ENCODE measurements at regions not wholly inside any gene's neighbourhood (a gene's known extent, or its start where the extent isn't known, plus 50 kb on each side); places are given as distances from the start of the nearest gene placed in this dataset.
"Not testable (repeated sequence)": the region's sequence is repeated elsewhere in the genome, so short reads cannot be mapped to it uniquely, and the experiment has no call there.

DNA sequence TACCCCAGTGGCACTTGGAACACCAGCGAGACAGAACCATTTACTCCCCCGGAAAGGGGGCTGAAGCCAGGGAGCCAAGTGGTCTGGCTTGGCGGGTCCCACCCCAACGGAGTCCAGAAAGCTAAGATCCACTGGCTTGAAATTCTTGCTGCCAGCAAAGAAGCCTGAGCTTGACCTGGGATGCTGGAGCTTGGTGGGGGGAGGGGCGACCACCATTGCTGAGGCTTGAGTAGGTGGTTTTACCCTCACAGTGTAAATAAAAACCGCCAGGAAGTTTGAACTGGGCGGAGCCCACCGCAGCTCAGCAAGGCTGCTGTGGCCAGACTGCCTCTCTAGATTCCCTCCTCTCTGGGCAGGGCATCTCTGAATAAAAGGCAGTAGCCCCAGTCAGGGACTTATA is 62.8 kb downstream of the RPS24 start:
- not testable (repeated sequence) for ATAC-seq

DNA sequence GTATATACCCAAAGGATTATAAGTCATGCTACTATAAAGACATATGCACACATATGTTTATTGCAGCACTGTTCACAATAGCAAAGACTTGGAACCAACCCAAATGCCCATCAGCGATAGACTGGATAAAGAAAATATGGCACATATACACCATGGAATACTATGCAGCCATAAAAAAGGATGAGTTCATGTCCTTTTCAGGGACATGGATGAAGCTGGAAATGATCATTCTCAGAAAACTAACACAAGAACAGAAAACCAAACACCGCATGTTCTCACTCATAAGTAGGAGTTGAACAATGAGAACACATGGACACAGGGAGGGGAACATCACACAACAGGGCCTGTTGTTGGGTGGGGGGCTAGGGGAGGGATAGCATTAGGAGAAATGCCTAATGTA is 68.9 kb downstream of the RPS24 start:
- ATAC-seq: not testable (repeated sequence)

DNA sequence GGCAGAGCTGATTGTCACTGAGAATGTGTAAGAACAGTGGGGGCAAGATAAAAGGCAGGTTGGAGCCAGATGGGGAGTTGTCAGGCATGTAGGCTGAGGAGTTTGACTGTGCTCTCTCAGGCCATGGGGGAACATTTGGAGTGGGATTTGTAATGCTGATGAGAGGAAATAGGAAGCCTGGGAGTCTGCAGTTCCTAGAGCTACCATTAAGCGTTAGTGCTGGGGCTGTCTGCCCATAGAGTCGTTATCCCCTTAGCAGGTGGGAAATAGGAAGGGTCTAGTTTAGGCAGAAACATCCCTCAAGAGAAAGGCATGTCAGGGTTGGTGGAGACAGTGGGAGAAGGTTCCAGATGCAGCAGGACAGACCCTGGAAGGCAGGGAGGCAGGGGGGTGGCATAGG is 75.5 kb downstream of the RPS24 start:
- ATAC-seq: no peak

DNA sequence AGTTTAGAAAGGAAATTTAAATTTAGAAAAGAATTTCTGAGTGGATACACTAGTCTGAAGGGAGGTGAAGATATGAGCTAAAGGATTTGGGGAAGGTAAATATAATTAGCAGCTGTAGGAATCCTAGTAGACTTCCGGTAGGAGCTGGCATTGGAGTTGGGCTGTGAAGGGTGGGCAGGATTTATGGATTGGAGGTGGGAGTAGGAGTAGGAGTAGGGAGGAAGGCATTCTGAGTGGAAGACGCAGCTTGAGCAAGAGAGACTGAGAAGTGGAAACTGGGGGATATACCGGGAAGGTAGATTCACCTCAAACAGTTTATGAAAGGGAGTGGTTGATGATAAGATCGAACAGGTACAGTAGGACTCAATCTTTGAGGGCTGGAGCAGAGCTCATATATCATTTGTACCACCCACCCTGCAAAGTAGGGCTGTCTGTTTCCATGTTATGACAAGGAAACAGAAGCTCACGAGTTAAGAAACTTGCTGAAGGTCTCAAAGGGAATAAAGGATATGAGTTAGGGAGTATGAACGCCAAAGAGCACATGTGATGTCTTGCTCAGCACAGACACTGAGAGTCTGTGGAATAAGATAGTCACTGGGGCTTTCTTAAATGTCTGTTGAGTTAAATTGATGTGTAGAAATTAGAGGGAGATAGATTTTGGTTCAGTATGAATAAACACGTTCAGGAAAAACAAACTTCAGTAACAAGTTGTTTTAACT is 81.6 kb downstream of the RPS24 start:
- no peak for ATAC-seq

DNA sequence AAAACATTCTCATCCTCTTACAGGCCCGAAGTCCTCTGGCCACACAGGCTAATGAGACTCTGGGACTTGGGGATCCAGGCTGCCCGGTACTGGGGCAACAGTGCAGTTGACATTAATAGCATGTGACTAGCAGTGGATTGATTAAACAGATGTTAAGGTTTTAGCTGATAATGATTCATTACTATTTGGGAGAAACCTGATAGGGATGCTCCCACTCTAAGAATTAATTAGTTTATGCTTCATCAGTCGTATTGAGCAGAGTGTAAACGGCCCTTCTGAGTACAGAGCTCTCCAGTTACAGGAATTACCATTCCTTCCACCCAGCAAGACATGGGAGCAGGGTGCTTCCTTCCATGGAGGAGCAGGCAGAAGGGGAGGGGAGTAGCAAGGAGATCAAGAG is 82.7 kb downstream of the RPS24 start:
- no peak for ATAC-seq

DNA sequence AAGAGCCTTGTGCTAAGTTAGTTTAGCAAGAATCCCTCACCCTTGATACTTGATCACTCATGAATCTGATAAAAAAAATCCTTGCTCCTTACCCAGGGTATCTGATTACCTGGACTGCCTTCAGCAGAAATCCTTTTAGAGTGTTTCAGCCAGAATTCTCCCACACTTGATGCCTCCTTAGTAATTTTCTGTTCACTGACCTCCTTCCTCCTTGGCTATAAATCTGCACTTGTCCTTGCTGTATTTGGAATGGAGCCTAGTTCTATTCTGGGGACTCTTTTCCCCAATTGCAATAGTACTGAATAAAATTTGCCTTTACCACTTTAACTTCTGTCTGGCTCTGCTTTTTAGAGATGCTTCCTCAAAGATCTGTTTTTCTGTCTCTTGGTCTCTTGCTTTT is 84.9 kb downstream of the RPS24 start:
- no peak for ATAC-seq

DNA sequence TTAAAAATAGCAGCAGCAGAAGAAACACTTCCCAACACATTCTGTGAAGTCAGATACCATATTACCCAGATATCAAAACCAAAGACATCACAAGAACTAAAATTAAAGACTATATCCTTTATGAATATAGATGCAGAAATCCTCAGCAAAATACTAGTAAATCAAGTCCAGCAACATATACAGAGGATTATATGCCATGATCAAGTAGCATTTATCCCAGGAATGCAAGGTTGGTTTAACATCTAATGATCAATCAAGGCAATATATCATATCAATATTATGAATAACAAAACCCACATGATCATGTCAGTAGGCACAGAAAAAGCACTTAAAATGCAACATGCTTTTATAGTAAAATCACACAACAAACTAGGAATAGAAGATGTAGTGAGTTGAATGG is 88.1 kb downstream of the RPS24 start:
- no peak for ATAC-seq

DNA sequence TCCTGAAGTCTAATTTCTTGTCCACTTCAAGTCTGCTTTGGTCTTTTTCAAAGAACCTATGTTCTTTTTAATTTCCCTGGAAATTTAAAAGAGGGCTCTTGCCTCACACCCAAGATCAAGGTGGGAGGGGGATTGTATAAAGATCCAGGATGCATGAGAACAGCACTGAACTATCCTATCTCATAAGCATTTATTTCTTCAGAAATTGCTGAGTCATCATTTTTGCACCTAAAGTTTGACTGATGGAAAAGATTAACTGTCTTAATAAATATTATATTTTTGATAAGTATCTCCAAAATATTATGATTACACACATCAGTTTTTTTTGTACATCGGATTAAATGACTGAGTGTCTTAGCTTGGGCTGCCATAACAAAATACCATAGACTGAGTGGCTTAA is 90.5 kb downstream of the RPS24 start:
- no peak for ATAC-seq

DNA sequence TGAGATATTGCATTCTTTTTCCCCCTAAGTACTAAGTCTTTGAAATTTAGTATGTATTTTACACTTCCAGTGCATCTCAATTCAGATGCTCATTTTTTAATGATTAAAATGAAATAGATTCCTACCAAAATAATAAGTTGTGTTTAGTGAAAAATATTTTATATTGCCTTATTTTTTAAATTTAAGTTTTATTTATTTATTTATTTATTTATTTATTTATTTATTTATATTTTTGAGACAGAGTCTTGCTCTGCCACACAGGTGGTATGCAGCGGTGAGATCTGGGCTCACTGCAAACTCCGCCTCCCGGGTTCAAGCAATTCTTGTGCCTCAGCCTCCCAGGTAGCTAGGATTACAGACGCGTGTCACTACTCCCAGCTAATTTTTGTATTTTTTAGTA is 95.5 kb downstream of the RPS24 start:
- ATAC-seq: no peak

DNA sequence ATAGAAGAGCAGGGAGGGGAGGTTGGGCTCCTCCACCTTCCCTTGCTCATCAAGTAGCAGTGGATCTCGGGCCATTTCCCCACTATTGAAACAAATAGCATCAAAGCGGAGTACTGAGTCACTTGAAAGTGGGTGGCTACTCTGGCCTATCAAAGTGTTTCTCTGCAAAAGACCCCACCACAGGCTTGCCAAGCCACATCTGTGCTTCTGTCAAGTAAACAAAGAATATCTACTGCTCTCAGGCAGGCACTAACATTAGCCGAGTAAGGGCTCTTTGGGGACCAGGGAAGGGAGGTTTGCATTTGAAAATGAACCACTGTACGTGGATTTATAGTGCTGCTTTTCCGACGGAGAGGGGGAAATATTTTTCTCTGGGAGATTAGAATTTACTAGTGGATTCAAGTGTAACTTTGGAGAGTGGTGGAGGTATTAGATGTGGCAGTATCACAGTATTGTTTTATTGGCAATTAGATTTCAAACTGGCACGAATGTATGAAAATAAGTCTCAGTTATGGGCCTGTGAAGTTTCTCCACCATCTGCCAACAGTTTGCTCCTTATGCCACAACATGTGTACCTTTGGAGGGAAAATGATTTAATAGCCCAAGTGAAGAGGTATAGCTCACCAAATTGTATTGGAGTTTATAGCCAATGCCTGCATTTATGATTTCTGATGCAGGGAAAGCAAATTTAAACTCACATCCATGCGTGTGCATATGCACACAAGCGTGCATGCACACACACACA is 97.5 kb downstream of the RPS24 start:
- no peak for ATAC-seq

DNA sequence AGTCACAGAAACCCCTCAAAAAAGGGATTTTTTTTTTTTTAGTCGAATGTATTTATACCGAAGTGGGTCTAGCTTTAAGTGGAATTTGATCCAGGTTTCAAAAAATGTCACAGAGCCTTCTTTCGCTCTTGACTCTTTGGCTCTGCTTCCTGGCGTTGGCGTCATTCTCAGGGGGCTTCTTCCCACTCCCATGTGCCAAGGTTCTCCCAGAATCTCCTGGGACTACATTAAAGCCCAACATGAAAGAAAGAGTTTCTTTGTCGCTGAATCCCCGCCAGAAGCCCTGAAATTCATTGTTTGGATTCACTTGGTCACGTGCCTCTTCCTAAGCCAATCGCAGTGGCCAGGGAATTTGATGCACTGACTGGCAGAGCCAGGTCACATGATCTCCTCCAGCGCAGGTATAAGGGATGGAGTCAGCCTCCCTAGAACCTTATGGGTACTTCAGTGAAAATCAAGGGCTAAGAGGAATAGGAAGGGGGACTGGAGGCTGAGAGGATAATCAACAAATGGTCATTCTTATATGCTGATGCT is 101.2 kb downstream of the RPS24 start:
- no peak for ATAC-seq

DNA sequence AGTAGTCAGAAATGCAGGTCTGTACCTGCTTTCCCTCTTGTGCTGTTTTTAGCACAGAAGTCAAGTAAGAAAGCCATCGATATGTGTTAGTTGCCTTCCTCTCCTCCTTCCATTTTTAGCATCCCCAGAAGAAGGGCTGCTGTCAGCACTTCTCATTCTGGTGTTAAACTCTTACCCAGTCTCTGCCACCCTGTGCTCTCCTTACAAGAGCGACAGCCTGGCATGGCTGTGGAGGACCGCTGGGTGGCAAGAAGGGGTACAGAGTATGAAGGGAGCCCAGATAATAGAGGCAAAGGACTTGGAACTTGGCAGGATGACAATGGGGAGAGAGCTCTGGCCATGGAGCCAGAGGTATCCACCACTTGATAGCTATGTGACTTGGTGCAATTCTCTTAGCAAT is 103.5 kb downstream of the RPS24 start:
- no peak for ATAC-seq

DNA sequence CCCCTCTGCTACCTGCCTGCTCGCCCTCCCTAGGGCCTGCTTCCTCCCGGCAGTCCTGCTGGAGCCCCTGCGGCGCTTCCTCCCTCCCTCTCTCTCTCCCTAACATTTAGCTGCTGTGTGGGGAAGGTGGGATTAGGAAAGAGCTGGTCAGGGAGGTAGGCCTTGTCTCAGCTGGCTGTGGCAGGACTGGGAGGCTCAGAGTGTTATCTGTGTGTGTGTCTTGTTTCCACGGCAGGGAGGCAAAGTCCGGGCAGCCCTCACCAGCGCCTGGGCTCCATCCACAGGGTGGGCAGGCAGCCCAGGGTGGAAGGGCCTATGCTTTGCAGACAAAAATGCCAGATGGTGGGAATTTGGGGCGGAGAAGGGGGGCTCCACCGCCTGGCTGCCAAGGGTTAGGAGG is 105.7 kb downstream of the RPS24 start:
- no peak for ATAC-seq

DNA sequence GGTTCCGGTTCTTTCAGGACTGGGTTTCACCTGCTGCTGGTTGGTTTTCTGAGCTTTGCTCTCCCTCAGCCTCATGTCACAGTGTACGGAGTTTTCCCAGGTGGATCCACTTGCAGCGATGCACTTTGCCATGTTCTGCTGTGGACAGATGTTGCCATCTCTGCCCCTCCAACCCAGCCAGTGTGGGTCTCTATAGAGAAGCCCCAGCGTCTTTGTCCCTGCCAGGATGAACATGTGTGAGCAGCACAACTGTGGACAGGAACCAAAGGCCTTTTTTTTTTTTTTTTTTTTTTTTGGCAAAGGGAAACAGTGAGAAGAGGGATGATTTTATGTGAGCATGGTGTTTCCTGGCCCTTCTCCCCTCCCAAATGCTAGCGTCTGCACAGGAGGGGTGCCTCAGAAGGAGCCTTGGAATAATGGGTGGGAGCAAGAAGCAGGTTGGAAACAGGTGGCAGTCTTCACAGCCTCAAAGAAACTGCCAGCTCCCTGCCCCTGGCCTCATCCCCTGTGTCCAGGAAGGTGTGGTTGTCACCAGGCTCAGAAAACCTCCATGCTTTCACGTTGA is 106.5 kb downstream of the RPS24 start:
- ATAC-seq: no peak

DNA sequence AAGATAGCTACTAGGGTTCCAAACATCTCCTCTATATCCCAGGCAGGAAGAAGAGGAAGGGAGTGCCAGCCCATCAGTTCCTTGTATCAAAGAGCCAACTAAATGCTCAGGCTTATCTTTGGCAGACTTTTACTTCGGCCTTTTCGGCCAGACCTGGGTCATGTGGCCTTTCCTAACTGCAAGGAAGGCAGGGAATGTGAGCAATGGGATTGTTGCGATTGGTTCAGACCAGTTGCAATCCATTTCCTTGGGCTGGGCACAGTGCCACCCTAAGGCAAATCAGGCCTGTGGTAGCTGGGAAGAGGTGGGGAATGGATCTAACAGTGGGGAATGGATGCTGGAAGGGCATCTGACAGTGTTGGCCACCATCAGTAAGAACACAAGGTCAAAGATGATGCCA is 109.9 kb downstream of the RPS24 start:
- ATAC-seq: no peak

DNA sequence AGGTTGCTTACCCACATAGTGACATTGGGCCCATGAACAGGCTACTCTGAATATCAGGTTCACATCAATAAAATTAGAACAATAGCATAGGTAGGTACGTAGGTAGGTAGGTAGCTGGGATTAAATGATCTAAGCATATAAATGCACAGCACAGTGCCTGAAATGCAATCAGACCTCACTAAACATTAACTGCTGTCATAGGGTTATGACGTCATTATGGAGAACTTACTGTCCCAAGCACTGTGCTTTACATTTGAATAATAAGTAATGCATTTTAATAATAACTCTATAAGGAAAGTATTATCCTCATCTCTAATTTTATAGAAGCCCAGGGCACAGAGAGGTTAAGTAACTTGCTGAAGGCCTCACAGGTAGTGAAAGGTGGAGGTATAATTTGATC is 112.5 kb downstream of the RPS24 start:
- ATAC-seq: no peak

DNA sequence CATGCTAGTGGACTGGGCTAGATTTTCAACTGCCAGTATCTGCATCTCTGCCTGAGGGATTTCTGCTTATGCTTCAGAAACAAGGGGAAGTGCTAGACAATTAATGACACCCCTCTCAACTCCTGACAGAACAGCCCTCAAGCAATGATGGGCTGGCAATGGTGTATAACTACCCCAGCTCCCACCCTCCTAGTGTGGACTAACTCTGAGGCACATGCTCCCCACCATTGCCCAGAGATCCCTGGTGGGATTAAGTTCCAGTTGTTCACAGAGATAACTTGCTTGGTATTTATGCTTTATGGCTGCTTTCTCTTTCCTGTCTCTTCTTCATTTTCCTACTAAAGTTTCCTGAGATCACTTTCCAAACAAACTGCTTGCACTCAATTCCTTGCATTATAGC is 113.5 kb downstream of the RPS24 start:
- no peak for ATAC-seq

DNA sequence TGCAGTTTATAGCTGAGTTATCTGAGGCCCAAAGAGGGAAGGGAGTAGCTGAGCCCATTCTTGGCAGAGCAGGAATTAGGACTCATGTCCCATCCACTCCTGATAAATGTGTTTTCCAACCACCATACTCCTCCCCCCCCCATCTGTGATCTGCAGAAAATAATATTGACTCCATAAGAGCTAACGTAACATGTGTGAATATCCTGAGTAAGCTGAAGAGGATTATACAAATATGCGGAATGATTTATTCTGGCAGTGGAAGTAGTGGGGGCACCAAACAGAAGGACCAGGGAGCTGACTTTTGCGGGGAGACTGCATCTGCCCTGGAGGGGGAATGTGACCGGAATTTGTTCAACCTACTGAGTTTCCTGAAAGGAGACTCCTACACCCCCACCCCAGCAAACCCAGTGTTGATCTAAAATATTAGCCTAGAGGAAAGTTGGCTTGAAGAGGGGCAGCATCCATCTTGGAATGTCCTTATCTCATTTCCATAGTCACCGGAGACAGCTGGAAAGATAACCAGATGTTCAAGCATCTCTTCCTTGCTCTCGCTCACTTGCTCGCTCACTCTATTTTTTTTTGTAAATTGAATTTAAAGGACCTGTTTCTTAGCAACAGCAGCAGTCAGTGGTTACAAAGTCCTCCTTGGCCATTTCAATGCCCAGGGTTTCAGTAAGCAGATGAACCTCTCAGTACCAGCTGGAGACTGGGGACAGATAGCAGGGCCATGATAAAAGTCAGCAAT is 114.7 kb downstream of the RPS24 start:
- ATAC-seq: no peak

DNA sequence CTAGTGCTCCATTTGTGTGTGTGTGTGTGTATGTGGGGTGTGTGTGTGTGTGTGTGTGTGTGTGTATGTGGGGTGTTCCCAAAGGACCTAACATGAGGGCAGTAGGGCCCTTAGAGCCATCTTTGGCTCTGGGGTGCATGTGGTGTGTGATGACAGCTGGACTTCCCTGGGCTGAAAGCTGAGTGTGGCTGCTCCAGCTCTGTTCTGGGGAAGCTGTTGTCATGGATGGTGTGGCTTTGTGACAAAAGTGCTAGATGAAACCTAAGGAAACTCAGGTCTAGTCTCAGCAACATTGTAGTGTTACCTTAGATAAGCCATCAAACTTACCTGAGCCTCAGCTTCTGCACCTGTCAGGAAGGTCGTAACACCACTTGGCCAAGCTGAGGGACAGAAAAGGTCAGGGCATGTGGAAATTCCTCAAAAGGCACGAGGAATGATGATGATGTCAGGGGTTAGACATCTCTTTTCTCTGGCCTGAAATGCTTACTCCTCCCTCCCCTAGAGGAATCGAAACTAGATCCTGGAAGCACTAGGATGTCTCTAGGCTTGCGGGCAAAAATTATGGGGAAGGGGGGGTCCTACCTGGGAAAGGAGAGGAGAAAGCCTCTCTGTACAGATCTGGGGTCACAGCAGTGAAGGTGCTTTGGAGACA is 115.4 kb downstream of the RPS24 start:
- no peak for ATAC-seq

DNA sequence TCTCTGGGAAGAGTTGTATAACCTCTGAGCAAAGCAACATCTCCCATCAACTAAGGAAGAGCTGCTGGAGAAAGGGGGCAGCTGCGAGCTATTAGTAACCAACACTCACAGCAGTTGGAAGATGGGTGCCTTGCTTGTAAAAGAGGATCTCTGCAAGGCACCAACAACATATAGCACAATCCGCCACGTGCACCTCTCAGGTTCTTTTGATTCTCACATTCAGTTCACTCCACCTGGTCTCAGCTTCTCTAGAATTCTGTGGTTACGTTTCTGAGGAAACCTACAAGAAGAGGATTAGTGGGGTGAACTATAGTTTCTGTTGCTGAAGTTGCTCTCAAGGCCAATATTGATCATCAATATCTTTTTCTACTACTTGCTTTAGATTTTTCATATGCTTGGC is 117.1 kb downstream of the RPS24 start:
- no peak for ATAC-seq

DNA sequence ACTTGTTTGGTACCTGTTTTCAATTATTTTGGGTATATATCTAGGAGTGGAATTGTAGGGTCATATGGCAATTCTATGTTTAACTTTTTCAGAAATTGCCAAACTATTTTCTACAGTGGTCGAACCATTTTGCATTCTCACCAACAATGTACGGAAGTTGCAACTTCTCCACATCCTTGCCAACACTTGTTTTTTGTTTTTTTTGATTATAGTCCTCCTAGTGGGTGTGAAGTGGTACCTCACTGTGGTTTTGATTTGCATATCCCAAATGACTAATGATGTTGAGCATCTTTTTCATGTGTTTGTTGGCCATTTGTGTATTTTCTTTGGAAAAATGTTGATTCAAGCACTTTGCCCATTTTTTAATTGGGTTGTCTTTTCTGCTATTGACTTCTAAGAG is 122.1 kb downstream of the RPS24 start:
- no peak for ATAC-seq

DNA sequence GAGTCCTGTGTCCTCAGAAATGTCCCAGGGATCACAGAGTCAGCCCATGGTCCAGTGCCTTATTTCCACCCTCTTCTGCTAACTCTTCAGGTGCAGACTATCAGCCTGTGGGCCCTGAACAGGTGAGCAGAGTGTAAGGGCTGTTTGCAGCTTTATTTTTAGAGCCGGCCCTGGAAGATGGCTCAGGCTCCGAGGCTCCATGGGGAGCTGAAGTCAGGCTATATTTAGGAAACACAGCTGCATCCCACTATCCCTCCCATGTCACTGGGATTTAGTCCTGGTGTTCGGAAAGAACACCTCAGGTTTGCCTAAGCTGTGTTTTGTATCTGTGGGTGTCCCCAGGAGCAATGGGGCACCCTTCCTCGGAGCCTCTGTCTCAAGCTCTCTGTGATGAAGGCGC is 126.9 kb downstream of the RPS24 start:
- no peak for ATAC-seq

DNA sequence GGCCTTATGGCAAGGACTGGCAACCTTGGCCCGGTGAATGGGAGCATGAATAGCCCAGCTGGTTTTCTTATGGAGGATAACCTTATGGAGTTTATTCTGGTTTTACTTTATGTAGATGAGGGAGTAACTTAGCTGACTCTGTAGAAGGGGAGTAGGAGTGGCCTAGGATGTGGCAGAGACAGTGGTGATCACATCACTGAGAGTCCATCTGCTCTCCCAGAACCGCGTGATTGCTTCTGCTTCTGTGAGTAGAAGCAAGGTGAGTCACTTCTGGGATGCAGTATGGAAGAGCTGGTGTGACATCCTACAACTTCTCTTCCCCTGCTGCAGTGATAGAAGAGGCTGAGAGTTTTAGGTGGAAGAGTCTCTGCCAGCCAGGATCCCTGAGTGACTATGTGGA is 129.2 kb downstream of the RPS24 start:
- no peak for ATAC-seq
